NCI-H345 treated with DMSO at 0.1 percent for 48 hours (cell line): ENCODE measurements at regions not wholly inside any gene's neighbourhood (a gene's known extent, or its start where the extent isn't known, plus 50 kb on each side); places are given as distances from the start of the nearest gene placed in this dataset.

Experiments
- DNase-seq: peaks from one replicate; lab custom pipeline; 2025; ENCODE audit not compliant: unreplicated experiment; lab: John Stamatoyannopoulos, UW

DNA sequence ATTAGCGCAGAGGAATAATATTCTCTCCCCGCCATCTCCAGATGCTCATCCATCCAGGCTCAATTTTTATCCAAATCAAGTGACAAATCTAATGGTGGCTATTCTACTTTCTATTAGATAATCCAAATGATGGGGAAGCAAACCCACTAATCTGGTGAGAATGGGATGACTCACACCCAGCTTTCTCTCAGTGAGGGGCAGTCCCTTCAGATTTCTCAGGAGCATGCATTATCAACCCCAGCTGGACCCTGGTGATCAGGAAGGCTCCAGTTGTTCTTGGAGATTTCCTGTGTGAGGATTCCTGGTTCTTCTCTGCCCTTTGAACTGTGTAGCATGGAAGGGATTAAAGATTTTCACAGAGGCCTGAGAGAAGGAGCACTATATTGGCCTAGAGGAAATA, 358.0 kb downstream of the WDR72 start:
- no peak for DNase-seq

DNA sequence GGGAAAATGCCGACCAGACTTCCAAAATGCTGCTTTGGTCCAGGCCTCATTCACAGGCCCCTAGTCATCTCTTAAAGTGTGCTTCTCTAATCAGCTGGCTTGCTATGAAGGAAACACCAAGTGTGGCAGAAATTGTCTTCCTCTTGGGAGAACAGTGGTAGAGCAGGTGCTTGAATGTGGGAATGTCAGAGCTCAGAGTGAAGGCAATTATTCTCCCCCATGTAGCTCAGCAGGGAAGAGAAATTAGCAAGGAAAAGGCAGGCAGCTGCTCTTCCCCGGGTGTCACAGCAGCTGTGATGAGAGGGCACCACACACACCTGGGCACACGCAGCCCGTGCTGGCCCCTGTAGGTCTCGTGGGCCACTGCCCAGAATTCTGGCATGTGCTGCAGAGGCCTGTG, 358.5 kb downstream of the WDR72 start:
- peak; percentile 14 for DNase-seq

DNA sequence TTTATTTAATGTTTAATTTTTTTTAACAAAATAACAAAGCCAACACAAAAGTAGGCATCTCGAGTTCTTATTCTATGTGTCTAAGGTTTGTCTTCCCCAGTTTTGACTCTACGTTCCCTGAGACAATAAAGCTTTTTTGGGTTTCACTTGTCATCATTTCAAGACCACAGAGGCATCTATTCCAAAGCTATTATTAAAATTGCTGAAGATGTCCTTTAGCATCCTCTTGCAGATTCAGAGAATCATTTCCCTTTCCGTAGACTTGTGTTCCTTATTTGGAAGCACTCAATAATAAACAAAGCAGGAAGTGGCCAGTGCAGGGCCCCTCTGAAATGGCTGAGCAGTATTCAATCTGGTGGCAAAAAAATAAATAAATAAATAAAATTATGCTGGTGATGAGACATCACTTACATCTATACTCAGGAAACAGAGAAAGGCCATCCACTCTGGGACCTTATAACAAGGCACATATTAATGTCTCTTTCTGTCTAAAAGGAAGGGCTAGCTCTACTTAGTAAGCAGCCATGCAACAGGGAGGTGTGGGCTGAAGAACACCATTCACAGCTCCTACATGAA, 362.3 kb downstream of the WDR72 start:
- no peak for DNase-seq

DNA sequence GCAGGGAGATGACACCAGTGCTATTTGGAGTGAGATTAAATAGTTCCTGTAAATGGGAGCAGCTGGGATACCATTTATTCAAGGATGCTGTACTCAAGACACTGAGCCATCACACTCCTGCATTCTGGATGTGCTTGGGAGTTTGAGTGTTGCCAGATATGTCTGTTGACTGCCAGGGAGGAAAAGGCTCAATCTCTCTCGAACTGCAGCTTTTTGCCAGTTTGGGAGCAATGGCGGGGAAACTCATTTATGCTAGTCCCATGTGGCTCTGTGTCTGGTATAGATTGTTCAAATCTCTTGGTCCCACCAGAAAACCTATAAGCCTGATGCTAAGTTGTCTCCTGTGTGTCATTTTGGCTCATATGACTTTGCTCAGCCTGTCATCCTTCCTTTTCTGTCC, 363.6 kb downstream of the WDR72 start:
- DNase-seq, result no peak

DNA sequence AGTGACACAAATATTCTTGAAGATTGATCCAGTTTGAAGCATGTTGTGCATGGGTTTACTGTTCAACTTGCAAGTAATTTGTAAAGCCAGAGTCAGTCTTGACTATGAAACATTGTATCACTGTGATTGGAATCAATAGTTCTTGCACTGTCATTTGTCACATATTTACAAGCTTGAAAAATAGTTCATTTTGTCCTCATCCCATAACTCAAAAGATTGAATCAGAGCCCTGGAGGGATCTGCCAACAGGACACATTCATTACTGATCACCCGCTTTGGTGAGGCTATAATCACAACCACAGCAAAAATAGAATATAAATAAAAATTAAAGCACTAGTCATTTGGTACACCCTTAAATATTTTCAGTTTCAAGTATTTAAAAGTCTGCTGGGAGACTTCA, 368.9 kb downstream of the WDR72 start:
- no peak for DNase-seq

DNA sequence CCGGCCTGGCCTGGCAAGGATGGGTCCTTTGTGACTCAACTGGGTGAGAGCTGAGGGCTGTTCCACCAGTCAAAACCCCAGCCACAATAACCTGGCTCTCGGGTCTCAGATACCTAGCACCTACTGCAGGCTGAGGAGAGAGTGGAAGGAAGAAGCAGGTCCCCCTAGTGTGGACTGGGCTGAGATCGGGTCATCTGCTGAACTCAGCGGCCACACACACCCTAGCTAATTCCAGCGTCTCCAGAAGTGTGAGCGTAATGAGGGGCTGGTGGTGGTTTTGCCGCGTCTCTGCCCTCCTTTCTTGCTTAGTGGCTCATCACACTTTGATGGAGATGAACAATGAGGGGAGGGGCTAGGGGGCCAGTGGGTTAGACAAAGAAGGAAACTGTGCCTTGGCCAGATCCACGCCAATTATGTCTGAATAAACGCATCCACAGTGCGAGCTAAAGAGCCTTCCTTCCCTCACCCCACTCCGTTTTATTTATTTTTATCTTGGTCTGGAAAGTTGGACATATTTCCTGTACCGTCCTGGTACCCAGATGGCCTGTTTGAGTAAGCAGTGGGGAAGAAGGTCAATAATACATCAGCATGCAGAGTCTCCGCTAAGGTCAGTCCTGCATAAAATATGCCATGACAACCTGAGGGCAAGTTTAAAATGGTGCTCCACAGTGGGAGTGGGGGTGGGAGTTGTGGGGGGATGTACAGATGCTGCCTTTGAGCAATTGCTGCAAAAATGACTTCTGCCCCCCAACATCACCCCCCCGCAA, 370.0 kb downstream of the WDR72 start:
- DNase-seq, result no peak

DNA sequence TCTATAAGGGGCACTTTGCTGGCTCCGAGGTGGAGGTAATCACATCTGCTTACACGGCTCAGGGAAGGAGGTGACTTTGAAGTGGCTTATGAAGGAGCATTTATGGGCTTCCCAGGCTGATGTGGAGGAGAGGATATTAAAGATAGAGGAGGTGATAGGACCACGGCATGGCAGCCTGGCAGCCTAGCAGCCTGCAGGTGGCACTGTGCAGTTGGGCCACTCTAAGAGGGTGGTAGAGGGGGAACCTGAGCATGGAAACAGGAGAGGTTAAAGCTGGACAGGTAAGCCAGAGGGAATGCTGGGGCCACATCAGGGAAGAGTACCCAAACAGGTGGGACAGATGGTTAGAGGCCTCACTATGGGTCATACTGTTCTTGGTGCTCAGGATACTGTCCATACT, 375.0 kb downstream of the WDR72 start:
- DNase-seq, result no peak

DNA sequence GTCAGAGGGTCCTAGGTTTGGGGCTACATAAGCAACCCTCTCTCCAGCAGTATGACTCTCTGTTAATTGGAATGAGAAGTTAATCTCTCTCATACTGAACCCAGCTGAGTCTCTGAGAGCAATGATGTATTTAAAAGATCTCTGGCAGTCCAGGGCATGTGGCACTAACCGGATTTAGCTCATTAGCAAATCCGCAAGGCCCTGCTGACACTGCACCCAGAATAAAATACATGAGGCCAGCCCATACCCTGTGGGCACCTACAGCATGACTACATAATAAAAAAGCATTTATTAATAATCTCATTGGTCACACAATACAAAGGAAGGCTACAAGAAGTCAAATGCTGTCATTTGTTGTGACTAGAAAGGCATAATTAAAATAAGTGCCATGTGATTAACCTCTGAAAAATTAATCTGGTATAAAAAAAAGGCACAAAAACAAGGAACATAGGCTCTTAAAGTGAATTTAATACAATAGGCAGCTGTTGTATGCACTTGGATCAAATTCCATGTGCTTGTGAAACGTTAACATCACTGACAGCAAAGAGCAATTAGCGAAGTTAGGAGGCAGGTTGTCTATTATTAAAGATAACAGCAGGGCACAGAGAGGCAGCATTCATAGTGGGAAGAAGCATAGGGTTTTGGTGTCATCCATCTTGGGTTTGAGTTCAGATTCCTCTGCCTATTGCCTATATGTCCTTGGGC, 381.2 kb downstream of the WDR72 start:
- no peak for DNase-seq

DNA sequence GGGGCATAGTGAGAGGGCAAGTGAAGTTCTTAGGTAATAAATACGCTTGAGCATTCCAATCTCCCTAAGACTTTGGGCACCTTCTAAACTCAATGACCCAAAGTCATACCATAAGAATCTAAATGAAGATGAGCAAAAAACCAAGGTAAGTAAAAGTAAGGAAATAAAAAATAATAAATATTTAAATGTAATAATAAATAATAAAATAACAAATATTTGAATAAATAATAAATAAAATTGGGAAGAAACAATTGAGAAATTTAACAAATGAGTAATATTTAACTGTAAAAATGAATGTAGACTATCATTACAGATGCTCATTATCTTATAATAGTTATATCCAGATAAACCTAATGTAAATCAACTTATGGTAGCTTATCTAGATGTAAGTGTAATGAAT, 391.7 kb downstream of the WDR72 start:
- DNase-seq, result no peak

DNA sequence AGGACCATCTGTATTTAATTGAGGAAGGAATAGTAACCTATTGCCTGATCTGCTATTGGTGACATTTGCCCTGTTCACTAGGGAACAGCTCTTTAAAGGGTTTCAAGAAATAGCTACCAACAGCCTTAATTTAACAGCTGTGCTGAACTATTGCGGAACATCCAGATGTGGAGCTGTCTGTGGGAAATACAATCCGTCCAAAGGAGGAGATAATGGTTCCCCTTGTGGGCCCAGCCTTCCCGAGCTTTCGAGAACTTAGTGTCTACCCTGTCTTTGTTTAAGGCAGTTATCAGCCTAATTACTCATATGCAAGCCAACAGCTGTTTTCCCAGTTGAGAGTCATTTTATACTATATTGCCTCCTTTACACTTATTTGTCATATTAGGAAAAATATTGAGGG, 398.6 kb downstream of the WDR72 start:
- DNase-seq, result no peak

DNA sequence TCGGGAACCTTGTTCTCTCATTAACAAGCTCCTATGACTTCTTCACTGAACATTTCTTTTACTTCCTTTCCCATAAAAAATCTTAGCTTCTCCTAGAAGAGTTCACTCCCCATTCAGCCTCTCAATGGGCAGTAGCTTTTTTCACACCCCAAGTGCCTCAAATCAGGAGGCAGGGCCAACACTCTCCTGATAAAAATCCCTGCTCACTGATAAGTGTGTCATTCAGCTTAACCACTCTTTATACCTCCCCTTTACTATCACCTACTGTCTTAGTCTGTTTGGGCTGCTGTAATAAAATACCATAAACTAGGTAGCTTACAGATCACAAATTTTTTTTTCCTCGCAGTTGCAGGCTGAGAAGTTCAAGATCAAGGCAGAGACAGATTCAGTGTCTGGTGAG, 400.4 kb downstream of the WDR72 start:
- DNase-seq, result no peak

DNA sequence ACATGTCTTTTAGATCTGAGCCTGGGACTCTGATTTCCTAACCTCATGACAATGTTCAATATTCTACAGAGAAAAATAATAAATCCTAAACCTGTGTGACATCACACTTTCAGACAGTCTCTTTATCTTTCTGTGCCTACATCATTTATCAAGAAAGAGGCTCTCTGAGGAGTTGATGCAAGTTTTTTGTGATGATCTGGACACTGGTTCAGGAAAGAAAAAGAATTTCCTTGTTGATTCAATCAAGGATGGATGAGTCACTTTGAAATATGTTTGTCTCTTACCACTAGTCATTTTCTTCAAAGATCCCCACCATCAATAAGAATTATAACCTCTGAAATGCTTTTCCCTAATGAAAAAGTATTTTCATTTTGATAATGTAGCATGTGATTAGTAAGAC, 404.6 kb downstream of the WDR72 start:
- no peak for DNase-seq

DNA sequence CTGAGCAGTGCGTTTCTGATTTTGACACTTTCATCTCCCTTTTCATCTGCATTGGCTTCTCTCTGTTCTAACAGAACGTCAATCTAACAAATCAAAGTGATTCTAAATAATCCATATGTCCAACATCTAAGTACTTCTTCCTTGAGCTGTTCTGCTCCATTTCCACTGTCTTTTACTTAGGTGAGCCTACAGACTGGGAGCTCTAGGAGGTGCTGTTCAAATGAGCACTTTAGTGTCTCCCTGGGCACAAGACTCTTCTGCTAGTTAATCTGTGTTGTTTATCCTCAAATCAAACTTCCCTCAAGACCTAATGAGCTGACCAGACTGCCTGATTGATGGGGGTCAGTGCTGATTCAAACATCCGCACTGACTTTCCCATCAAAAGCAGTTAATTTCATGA, 408.1 kb downstream of the WDR72 start:
- no peak for DNase-seq

DNA sequence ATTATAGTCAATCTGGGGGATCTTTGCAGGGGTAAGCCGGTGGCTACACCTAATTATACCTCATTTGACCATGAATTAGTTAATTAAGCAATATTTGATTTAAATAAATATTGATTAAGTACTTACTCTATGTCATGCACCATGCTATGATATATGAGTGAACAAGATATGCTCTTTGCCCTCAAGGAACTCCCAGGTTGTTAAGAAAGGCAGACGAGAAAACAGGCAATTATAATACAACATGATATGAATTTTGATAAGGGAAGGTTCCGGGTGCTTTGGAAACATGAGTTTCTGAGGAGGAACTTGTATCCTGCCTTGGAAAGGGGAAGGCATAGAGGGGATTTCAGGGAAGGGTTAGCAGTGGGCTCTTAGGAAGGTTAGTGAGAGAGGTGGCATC, 412.9 kb downstream of the WDR72 start:
- DNase-seq, result no peak

DNA sequence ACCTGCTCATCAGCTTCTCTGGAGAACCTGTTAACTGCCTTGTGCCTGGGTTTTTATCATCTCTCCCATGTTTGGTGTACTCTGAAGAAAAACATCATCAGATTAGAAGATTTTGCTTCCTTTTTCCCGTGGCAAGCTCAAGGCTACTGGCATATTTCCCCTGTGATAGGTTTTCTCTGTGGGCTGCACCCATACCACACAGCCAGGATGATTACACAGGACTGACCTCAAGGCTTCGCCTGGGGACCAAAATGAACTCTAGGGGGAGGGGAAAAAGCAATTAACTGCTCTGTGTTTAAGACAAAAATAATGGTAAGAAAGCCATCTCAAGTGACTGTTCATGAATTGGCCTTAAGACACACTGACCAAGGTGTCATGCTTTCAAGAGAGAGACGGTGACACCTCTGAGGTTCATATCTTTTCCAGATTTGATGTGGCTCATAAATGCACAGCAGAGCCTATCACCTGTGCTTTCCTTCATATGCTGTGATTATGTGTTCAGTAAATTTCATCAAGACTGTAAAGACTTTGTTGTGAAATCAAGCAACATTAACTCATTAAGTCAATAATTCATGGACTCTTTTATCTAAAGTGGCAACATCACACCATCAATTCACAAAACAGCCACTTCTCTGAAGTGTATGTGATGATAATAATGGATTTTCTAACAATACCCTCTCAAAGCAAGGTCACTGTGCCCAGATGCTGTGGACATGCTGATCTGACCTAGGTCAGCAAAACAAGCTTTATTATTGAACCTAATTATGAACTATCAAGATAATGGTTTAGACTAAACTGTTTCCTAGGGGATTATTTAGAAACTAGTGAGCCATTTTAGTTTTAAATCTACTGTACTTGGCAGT, 427.9 kb downstream of the WDR72 start:
- no peak for DNase-seq

DNA sequence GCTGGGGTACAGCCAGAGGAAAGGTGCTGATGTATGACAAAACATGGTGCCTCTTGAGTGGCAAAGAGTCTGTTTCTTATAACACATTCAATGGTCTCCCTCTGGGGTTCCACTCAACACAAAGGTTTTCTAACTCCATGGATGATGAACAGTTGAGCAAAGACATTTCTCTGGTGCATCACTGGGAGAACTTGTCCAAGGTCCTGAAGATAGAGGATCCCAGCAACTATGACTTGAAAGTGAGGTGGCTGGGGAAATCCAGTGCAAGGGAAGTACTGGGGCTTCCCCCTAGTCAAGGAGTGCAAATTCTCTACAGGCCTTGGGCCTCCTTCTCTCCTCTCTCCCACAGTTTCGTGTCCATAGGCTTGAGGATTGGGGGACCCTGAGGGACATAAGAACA, 431.1 kb downstream of the WDR72 start:
- DNase-seq, result no peak

DNA sequence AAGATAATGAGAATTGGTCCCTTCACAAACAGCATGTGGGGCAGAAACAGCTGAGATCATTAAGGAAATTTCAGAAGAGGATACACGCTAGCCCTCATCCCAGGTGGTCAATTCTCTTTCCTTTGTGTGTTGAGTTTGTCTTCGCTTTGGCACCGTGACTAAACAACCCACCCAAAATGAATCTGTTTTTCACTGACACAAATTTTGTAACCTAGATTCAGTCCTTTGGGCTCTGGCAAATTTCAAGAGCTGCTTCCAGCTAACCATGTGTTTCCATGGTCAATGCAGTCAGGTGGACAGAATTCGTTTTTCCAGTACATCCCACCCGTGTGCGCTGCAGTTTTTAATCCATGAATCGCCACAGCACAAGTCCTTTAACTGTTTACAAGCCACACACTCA, 435.4 kb downstream of the WDR72 start:
- no peak for DNase-seq

DNA sequence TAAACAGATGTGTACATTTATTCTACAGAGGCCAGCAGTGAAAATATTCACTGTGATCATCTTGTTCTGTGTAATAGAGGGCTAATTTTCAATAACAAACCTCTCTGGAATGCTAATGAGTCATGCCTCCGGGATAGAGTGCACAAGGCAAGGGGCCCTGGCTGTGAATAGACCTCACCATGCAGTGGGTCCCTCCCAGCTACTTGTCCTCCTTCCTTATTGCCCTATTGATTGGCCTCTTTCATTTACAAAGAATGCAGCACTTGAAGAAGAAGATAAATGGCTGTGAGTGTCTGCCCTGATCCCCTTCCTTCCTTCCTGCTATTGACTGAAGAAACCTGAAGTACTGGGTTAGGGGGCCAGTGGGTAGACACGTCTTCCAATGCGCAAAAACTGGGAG, 436.3 kb downstream of the WDR72 start:
- no peak for DNase-seq

DNA sequence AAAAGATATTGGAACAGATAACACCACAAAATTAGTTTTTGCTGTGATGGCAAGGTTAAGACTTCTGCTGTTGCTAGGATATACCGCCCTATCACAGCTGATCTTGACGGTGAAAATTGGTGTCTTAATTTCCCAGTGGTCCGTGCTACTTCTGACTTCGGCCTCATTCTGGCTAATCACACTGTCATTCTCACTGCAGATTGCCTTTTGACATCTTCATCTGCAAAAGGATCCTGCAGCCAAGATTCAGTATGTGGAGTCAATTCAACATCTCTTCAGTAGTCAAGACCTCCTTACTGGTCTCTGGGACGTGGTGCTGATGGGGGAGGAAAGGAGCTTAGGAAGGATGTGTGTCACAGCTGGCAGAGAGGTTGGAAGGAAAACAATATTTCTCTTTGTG, 438.6 kb downstream of the WDR72 start:
- no peak for DNase-seq

DNA sequence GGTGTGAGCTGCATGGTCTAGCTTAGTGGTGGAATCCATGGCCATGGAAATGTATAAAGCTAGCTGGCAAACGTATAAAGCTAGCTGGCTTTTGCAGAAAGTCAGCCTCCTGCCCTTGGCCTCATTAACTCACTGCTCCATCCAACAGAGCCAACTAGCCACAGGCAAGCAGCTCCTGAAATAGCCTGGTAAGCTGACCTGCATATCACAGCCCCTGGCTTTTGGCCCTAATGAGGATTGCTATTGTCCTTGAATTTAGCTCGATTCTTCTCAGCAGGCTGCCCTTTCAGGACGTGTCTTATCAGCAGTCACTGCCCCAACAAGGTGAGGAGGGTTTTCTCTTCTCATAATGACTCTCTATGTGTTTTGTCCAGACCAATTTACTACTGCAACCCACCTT, 446.8 kb downstream of the WDR72 start:
- no peak for DNase-seq

DNA sequence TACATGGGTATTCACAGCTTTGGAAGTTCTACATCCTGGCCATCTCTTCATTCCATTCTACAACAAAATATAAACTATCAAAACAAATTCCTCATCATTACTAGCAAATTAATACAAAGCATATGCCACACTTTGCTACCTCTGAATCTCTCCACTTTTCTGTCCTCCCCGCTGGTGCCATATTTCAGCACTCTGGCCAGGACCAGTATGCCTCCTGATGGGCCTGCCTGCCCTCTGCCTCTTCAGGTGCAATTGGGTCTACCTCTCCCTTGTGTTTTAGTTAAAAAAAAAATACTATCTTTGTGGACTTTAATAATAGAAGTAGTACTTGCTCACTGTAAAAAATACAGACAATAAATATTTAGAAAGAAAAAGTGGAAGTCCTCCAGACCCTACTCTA, 448.8 kb downstream of the WDR72 start:
- no peak for DNase-seq
